GM18858 (cell line): ENCODE measurements at regions not wholly inside any gene's neighbourhood (a gene's known extent, or its start where the extent isn't known, plus 50 kb on each side); places are given as distances from the start of the nearest gene placed in this dataset.
"Not testable (repeated sequence)": the region's sequence is repeated elsewhere in the genome, so short reads cannot be mapped to it uniquely, and the experiment has no call there.

ENCODE experiments used
- ATAC-seq: cut with Tn5 transposase; IDR thresholded peaks from one replicate; pipeline ENCODE4 v1.9.1; 2021; ENCODE audit not compliant: unreplicated experiment

DNA sequence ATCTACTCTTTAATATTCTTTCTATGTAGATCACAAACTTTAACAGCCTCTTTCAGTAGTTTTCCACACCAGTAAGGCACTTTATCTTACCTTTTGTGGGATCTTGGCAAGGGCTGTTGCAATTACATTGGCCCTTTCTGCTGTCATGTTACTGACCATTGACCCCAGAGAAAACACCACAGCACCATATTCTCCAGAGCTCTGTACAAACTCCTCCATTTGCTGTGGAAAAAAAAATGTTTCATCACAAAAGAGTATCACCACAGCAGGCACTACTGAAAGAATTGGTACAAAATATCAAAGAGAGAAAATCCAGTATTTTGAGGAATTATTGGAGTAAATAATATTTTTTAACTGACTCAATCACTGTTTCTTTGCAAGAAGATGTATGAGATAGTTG lies 62.3 kb upstream of the UGT2A3 start:
- ATAC-seq: not testable (repeated sequence)

DNA sequence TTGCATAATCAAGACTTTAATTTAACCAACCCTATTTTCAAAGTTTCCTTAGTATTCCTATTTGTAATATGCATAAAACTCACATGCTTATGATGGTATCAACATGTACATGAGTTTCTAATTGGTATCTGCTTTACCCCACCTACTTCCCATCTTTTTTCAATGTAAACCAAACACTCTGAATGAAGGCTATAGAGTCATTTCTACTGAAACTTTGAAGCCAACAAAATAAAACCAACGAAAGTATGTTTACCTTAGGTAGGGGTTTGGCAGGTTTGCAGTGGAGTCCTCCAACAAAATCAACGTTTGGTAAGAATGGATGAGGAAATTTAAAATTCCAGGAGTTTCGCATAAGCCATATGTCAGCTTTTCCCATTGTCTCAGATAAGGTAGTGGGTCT lies 66.4 kb upstream of the UGT2A3 start:
- not testable (repeated sequence) for ATAC-seq

DNA sequence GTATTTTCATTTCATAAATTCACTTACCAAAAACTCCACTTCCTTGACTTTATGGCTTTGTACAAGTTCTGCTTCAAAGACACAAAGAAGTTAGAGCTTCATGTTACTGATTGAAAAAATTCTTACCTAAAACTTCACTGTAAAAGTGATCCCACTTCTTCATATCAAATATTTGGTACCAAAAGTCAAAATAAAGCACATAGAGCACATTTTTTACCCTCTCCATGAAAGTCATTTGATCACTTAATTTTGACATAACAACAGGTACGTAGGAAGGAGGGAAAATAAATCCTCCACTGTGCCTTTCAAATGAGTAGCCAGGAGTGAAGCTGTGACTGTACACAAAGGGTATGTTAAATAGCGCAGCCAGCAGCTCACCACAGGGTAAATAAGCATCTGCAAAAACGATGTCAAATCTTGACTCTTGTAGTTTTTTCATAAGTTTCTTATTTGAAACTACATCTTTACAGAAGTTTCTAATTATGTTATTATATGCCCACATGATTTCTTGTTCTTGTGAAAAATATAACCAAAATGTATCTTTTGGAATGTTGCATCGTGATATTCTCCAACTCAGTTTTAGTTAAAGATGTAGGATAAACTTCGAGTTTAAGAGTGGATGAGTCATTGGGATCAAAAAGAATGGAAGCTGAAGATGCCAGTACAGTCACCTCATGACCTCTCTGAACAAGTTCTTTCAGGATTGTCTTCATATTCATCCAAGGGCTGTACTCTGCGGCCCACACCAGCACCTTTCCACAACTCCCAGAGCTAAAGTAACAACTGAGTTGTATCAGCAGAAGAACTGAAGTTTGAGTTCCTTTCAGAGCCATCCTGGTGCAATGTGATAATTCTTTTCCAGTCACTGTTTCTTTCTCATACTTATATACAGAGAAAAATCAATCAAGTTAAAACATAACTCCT lies 68.2 kb upstream of the UGT2A3 start:
- not testable (repeated sequence) for ATAC-seq

DNA sequence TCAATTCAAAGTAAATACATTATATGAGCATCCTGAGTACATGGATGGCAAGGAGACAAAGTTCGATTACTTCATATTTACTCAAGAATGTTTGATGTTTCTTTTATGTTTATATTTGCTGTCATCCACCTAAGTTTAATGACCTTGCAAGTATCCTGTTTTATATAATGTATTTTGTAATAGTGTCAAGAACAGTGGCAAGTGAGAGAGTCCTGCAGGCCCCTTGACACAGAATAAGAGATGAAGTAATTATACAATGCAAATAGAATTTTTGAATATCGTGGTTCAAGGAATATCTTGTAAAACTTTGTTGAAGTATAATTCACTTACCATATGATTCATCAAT lies 68.8 kb upstream of the UGT2A3 start:
- not testable (repeated sequence) for ATAC-seq

DNA sequence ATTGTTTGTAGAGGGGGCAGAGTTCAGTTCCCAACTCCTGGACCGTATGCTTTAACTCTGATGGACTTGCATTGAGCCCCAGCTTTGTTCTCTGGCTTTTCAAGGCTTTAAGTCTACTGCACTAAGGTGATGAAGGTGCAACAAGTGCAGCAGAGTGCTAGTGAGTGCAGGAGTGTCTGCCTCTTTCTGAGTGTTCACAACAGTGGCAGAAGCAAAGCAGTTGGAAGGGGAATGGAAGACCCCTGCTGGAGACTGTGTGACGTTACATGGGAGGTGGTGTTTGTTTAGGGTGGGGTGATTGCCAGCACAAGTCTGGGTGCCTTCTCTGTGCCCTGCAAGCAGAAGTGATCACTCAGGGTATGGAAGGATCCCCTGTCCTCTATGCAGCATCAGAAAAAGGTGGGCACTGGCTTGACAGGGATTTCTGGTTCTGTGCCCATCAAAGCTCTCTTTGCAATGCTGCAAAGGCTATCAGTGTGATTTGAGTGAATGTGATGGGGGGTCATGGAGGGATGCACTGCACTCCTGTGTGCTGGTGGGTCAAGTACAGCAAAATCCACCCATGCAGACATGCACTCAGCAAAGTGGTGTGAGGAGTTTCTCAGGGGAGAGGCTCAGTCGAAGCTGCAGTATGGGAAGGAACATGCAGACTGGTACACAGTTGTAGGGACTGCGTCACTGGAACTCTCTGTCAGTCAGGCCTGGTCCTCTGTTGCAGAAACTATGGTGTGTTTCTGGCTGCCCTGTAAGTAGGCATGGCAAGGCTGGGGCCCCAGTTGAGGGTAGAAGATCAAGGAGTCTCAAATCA lies 70.9 kb upstream of the UGT2B7 start:
- ATAC-seq: peak; percentile 85

DNA sequence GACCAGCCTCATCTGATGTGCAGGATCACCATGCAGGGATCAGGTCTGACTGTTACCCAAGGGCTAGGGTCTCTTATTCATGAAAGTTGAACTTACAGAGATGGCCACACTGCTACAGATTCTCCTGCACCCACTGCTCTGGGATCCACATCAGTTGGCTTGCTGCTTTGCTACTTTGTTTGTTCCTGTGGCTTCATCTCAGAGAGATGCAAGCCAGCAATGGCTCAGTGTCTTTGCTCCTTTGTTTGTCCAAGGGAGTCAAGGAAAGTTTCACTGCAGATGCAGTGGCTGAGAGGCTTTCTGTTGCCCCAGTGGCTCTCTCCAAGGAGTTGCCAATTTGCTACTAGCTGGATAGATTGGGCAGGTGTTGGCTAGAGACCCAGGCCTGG lies 70.3 kb upstream of the UGT2B7 start:
- ATAC-seq: no peak

DNA sequence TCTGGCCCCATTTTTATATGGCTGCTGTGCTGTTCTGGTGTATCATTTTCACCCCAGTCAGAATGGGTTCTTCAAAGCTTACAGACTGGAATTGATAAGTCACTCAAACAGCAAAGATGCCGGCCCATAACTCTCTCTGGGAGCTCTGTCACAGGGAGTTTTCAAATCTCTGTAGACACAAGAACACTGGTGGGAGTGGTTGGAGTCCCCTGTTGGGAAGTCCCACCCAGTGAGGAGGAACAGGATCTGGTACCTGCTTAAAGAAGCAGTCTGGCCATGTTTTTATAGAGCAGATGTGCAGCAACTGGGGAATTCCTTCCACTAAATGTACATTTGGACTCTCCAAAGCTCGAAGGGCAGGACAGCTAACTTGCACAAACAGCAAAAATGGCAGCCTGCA lies 69.3 kb upstream of the UGT2B7 start:
- ATAC-seq: no peak

DNA sequence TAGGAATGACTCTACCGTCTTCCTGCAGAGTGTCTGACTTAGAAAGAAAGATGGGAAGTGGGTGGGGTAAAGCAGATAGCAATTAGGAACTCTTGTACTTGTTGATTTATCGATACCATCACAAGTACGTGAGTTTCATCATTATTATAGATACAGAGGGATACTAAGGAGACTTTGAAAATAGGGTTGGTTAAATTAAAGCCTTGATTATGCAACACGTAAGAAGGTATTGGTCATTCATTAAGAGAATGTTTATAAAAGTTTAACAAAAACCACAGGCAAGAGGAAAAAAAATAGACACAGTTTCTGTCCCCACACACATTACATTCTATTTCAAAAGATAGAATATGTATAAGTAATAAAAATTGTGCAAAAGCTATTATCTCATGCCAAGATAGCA lies 65.9 kb upstream of the UGT2B7 start:
- no peak for ATAC-seq

DNA sequence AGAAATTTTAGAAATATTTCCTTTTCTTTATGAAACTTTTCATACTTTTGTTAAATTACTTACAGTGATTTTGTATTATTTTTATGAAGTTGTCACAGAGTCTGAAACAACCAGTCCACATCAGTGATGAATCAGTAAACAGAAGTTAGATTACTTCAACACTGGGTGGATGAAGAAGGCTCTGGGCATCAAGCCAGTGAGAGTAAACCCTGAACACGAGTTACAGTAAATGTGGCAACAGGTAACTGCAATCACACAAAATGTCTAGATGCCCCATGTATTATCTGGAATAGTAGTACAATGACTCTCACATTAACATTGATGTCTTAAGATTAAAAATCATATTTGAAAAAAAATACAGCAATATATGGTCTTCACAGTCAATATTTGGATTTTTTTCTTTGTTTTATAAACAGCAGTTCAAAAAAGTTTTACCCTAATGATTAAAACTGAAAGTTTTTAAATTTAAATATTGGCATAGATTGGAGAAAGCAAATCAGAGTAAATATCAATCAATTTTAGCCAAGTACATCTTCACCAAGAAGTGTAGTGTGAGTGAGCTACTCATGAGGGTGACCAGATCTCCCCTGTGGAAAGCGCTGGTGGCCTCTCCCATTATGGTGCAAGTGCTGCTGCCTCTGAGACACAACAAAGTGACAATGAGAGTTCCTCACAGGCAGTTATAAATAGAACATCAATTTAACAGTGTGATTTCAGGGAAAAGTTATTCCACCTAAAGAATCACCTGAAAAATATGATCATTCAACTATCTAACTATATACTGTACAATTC lies 63.2 kb upstream of the UGT2B7 start:
- no peak for ATAC-seq

DNA sequence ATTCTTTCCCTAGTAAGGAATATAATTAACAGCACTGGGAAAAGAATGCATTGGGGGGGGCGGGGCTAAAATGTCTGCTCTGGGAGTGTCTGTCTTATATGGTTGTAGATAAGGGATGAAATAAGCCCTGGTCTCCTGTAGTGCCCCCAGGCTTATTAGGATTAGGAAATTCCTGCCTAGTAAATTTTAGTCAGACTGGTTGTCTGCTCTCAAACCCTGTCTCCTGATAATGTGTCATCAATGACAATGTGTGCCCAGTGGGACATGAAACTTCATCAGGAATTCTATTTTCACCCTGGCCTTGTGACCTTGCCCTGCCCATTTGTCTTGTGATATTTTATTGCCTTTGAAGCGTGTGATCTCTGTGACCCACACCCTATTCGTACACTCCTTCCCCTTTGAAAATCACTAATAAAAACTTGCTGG lies 61.9 kb upstream of the UGT2B7 start:
- not testable (repeated sequence) for ATAC-seq

DNA sequence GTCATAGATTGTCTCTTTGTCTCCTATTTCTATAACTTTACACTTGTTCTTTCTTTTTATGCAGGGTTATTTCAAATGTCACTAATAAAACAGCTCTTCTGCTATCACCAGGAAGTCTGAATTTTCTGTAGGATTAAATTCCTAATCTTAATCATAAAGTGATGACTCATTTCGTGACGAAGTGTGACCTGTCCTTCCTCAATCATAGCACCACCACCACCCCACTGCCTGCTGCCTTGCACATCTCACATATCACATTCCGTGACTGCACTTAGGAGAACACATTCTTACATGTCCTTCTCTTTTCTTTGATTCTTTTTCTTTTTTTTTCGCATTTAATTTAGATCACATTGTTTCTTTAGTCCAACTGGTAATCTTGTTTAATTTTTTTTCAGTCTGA lies 57.7 kb upstream of the UGT2B7 start:
- ATAC-seq: no peak

DNA sequence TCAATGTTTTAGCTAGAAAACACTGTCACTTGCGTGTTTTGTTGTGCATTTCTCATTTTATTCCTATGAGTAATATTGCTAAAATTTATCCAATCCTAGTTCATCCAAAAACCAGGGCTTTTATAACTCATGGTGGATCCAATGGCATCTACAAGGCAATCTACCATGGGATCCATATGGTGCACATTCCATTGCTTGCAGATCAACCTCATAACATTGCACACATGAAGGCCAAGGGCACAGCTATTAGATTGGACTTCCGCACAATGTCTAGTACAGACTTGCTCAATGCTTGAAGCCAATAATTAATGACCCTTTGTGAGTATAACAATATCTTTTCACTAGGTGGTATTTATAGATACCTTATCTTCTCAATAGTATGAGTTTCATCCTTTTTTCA lies 57.2 kb upstream of the UGT2B7 start:
- no peak for ATAC-seq

DNA sequence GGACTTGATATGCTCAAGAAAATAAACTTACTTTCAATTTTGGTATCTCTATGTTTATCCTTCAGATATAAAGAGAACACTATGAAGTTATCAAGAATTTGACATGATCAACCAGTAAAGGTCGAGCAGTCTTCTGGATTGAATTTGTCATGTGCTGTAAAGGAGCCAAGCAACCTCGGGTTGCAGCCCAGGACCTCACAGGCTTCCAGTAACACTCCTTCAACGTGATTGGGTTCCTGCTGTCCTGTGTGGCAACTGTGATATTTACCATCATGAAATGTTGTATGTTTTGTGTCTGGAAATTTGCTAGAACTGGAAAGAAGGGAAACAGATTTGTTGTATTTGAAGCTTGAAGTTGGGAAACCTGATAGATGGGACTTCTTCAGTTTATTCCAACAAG lies 52.0 kb upstream of the UGT2B7 start:
- no peak for ATAC-seq
